SK-N-SH treated with all-trans-retinoic acid at 6 μM for 48 hours (cell line): ENCODE measurements at regions not wholly inside any gene's neighbourhood (a gene's known extent, or its start where the extent isn't known, plus 50 kb on each side); places are given as distances from the start of the nearest gene placed in this dataset.

ENCODE experiments used
- ATAC-seq: fragments of 200-7000 bp; cut with Tn5 transposase; 3 replicates; pipeline ENCODE4 v1.9.1; 2020; ENCODE audit warnings: mild to moderate bottlenecking, moderate library complexity
- ARNTL ChIP-seq: fragments of 450-650 bp; formaldehyde crosslinking; IDR thresholded peaks from 2 replicates; pipeline ENCODE4 v1.5.0; 2020; ENCODE audit warnings: low read depth, mild to moderate bottlenecking, moderate library complexity, borderline replicate concordance
- BACH2 ChIP-seq: fragments of 250-450 bp; sonication (Bioruptor Pico); IDR thresholded peaks from 2 replicates; pipeline ENCODE4 v1.9.0; 2021; ENCODE audit warnings: mild to moderate bottlenecking, borderline replicate concordance
- CSDC2 ChIP-seq: fragments of 250-450 bp; sonication (Bioruptor Pico); IDR thresholded peaks from 2 replicates; pipeline ENCODE4 v1.5.0; 2020; ENCODE audit warnings: mild to moderate bottlenecking, moderate library complexity
- ESRRG ChIP-seq: fragments of 250-450 bp; sonication (Bioruptor Pico); IDR thresholded peaks from 2 replicates; pipeline ENCODE4 v1.6.1; 2021; ENCODE audit warnings: mild to moderate bottlenecking
- GLIS3 ChIP-seq: fragments of 250-450 bp; sonication (Bioruptor Pico); IDR thresholded peaks from 2 replicates; pipeline ENCODE4 v1.5.0; 2020; ENCODE audit warnings: mild to moderate bottlenecking, moderate library complexity
- ISL1 ChIP-seq: fragments of 250-450 bp; sonication (Bioruptor Pico); IDR thresholded peaks from 2 replicates; pipeline ENCODE4 v2.1.2; 2022; ENCODE audit warnings: mild to moderate bottlenecking, moderate library complexity
- OSR1 ChIP-seq: fragments of 250-450 bp; sonication (Bioruptor Pico); IDR thresholded peaks from 2 replicates; pipeline ENCODE4 v1.8.0; 2022; ENCODE audit warnings: moderate library complexity, mild to moderate bottlenecking, inconsistent platforms
- PPARA ChIP-seq: fragments of 250-450 bp; sonication (Bioruptor Pico); IDR thresholded peaks from 2 replicates; pipeline ENCODE4 v1.5.0; 2020; ENCODE audit warnings: mild to moderate bottlenecking, borderline replicate concordance
- RARB ChIP-seq: fragments of 250-450 bp; sonication (Bioruptor Pico); IDR thresholded peaks from 2 replicates; pipeline ENCODE4 v1.8.0; 2021; ENCODE audit warnings: mild to moderate bottlenecking, moderate library complexity
- SNAI2 ChIP-seq: fragments of 250-450 bp; sonication (Bioruptor Pico); IDR thresholded peaks from 2 replicates; pipeline ENCODE4 v1.5.0; 2020; ENCODE audit warnings: mild to moderate bottlenecking, moderate library complexity
- TCF4 ChIP-seq: fragments of 250-450 bp; sonication (Bioruptor Pico); IDR thresholded peaks from 2 replicates; pipeline ENCODE4 v1.8.0; 2021; ENCODE audit warnings: mild to moderate bottlenecking, moderate library complexity, borderline replicate concordance
- TOX ChIP-seq: fragments of 250-450 bp; sonication (Bioruptor Pico); IDR thresholded peaks from 2 replicates; pipeline ENCODE4 v1.8.0; 2021; ENCODE audit warnings: mild to moderate bottlenecking, moderate library complexity, borderline replicate concordance
- ZC3H10 ChIP-seq: fragments of 250-450 bp; sonication (Bioruptor Pico); IDR thresholded peaks from 2 replicates; pipeline ENCODE4 v1.5.1; 2021; ENCODE audit warnings: mild to moderate bottlenecking, moderate library complexity
- ZFP3 ChIP-seq: fragments of 250-450 bp; sonication (Bioruptor Pico); IDR thresholded peaks from 2 replicates; pipeline ENCODE4 v1.5.0; 2020; ENCODE audit warnings: mild to moderate bottlenecking, moderate library complexity
- ZFP30 ChIP-seq: fragments of 450-650 bp; formaldehyde crosslinking; IDR thresholded peaks from 2 replicates; pipeline ENCODE4 v1.5.0; 2022; ENCODE audit warnings: mild to moderate bottlenecking, moderate library complexity
- ZNF565 ChIP-seq: fragments of 450-650 bp; formaldehyde crosslinking; conservative IDR thresholded peaks from 2 replicates; pipeline ENCODE4 v1.5.0; 2020; ENCODE audit warnings: low read depth, mild to moderate bottlenecking, moderate library complexity
- ZNF70 ChIP-seq: fragments of 450-650 bp; formaldehyde crosslinking; IDR thresholded peaks from 2 replicates; pipeline ENCODE4 v1.5.0; 2020; ENCODE audit warnings: mild to moderate bottlenecking, moderate library complexity
- ZNF8 ChIP-seq: fragments of 450-650 bp; formaldehyde crosslinking; IDR thresholded peaks from 2 replicates; pipeline ENCODE4 v1.5.0; 2020; ENCODE audit warnings: mild to moderate bottlenecking, moderate library complexity
- TF ChIP-seq, protein P1 (sequence below): fragments of 250-450 bp; sonication (Bioruptor Pico); IDR thresholded peaks from 2 replicates; pipeline ENCODE4 v1.5.1; 2021; ENCODE audit warnings: mild to moderate bottlenecking, moderate library complexity
- TF ChIP-seq, protein P2 (sequence below): fragments of 250-450 bp; sonication (Bioruptor Pico); IDR thresholded peaks from 2 replicates; pipeline ENCODE4 v1.5.1; 2020; ENCODE audit warnings: low read depth, mild to moderate bottlenecking, moderate library complexity
- TF ChIP-seq, protein P3 (sequence below): fragments of 250-450 bp; sonication (Bioruptor Pico); IDR thresholded peaks from 2 replicates; pipeline ENCODE4 v1.8.0; 2020; ENCODE audit warnings: mild to moderate bottlenecking, moderate library complexity, borderline replicate concordance
- TF ChIP-seq, protein P4 (sequence below): fragments of 250-450 bp; sonication (Bioruptor Pico); IDR thresholded peaks from 2 replicates; pipeline ENCODE4 v1.8.0; 2021; ENCODE audit warnings: low read depth, mild to moderate bottlenecking, moderate library complexity, borderline replicate concordance

DNA sequence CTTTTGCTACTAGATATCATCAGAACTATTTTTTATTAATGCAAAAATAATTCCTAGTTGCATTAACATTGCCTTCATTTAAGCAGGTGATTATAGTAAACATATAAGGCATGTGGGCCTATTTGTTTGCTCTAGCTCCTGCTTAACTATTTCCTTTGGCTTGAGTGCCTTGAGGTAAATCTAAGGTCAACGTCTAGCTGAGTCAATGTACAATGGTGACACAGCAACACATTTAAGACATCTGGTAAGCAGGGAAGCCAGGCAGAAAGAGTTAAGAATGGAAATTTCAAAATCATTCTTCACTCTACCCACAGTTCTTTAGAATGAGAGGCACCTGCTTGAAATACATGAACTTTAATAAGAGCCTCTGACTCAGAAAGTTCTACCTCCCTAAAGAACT is 111.9 kb upstream of the FST start:
- TF ChIP-seq BACH2 (CRISPR knock-in tag) (no peak), ARNTL (CRISPR knock-in tag) (no peak), ZC3H10 (CRISPR knock-in tag) (no peak), OSR1 (CRISPR knock-in tag) (no peak), GLIS3 (CRISPR knock-in tag) (no peak)
- ATAC-seq: no peak

DNA sequence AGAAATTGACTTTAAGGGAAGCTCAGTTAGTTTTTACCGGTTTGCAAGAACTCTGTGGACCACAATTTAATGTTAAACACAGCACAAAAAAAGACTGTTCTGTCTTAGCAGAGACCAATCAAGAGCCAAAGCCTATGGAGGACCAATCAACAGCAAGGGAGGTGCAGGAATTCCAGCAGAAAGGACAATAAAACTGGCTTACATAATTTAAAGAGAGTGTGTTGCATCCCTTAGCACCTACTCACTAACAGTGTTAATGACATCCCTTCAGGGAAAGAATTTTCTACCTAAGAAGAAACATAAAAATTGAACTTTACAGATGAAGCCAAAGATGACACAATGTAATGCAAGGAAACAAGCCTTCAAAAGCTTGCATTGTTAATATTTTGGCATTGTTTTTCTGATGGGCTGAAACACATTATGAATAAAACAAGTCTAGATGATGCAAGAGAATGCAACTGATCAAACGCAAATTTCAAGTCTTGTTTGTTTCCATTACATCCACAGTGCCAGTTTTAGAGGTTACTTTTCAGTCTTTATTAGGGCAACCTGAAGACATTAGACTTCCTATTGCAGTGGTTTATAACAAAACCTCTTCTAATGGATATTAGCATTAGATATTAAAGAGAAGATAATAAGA is 111.3 kb upstream of the FST start:
- no peak for ATAC-seq
- TF ChIP-seq, protein P1, sequence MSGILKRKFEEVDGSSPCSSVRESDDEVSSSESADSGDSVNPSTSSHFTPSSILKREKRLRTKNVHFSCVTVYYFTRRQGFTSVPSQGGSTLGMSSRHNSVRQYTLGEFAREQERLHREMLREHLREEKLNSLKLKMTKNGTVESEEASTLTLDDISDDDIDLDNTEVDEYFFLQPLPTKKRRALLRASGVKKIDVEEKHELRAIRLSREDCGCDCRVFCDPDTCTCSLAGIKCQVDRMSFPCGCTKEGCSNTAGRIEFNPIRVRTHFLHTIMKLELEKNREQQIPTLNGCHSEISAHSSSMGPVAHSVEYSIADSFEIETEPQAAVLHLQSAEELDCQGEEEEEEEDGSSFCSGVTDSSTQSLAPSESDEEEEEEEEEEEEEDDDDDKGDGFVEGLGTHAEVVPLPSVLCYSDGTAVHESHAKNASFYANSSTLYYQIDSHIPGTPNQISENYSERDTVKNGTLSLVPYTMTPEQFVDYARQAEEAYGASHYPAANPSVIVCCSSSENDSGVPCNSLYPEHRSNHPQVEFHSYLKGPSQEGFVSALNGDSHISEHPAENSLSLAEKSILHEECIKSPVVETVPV: no peak
- no peak for TF ChIP-seq TOX (CRISPR knock-in tag)
- TF ChIP-seq, all 23 proteins: peak for 0

DNA sequence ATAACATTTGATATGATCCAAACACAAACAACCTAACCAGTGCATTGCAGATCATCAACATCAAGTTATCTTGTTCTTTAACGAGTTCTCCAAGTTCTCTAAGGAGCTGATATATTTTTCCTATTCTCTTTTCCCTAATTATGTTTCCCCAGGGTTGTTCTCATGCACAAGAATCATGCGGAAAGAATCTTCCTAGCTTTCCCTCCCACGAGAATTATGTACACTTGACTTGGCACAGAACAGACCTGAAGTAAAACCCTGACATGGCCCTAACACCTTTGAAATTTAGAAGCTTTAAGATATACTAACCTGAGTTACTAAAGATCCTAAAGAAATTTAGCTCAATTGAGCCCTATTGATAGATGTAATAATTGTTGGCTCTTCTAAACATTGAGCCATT is 110.7 kb upstream of the FST start:
- ATAC-seq: no peak
- TF ChIP-seq, protein P2, sequence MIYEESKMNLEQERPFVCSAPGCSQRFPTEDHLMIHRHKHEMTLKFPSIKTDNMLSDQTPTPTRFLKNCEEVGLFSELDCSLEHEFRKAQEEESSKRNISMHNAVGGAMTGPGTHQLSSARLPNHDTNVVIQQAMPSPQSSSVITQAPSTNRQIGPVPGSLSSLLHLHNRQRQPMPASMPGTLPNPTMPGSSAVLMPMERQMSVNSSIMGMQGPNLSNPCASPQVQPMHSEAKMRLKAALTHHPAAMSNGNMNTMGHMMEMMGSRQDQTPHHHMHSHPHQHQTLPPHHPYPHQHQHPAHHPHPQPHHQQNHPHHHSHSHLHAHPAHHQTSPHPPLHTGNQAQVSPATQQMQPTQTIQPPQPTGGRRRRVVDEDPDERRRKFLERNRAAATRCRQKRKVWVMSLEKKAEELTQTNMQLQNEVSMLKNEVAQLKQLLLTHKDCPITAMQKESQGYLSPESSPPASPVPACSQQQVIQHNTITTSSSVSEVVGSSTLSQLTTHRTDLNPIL (CRISPR knock-in tag): no peak
- TF ChIP-seq TCF4 (CRISPR knock-in tag) (no peak), RARB (no peak), CSDC2 (CRISPR knock-in tag) (no peak), ZNF8 (no peak), ZFP3 (CRISPR knock-in tag) (no peak), BACH2 (CRISPR knock-in tag) (no peak), ZC3H10 (CRISPR knock-in tag) (no peak), GLIS3 (CRISPR knock-in tag) (no peak), ISL1 (CRISPR knock-in tag) (no peak), ZFP30 (no peak), ZNF565 (CRISPR knock-in tag) (no peak)
- TF ChIP-seq, protein P3, sequence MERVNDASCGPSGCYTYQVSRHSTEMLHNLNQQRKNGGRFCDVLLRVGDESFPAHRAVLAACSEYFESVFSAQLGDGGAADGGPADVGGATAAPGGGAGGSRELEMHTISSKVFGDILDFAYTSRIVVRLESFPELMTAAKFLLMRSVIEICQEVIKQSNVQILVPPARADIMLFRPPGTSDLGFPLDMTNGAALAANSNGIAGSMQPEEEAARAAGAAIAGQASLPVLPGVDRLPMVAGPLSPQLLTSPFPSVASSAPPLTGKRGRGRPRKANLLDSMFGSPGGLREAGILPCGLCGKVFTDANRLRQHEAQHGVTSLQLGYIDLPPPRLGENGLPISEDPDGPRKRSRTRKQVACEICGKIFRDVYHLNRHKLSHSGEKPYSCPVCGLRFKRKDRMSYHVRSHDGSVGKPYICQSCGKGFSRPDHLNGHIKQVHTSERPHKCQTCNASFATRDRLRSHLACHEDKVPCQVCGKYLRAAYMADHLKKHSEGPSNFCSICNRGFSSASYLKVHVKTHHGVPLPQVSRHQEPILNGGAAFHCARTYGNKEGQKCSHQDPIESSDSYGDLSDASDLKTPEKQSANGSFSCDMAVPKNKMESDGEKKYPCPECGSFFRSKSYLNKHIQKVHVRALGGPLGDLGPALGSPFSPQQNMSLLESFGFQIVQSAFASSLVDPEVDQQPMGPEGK: no peak
- TF ChIP-seq, protein P4, sequence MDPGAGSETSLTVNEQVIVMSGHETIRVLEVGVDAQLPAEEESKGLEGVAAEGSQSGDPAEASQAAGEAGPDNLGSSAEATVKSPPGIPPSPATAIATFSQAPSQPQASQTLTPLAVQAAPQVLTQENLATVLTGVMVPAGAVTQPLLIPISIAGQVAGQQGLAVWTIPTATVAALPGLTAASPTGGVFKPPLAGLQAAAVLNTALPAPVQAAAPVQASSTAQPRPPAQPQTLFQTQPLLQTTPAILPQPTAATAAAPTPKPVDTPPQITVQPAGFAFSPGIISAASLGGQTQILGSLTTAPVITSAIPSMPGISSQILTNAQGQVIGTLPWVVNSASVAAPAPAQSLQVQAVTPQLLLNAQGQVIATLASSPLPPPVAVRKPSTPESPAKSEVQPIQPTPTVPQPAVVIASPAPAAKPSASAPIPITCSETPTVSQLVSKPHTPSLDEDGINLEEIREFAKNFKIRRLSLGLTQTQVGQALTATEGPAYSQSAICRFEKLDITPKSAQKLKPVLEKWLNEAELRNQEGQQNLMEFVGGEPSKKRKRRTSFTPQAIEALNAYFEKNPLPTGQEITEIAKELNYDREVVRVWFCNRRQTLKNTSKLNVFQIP (CRISPR knock-in tag): no peak
- TF ChIP-seq, protein P1: no peak
- TF ChIP-seq, all 23 proteins: peak for 0

DNA sequence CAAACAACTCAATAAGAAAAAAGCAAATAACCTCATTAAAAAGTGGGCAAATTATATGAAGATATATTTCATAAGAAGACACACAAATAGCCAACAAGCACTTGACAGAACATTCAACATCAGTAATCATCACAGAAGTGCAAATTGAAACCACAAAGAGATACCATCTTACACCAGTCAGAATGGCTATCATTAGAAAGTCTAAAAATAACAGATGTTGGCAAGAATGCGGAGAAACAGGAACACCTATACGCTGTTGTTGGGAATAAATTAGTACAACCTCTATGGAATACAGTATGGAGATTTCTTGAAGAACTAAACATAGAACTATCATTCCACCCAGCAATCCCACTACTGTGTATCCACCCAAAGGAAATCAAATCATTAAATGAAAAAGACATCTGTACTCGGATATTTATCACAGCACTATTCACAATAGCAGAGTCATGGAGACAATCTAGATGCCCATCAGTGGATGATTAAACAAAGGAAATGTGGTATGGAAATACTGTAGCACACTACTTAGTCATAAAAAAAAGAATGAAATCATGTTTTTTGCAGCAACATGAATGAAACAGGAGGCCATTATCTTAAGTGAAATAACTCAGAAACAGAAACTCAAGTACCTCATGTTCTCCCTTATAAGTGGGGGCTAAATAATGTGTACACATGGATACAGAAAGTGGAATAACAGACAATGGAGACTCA is 106.8 kb upstream of the FST start:
- TF ChIP-seq RARB: no peak
- TF ChIP-seq ISL1 (CRISPR knock-in tag): no peak
- no peak for TF ChIP-seq TOX (CRISPR knock-in tag)
- TF ChIP-seq PPARA: no peak
- TF ChIP-seq TCF4 (CRISPR knock-in tag): no peak
- no peak for TF ChIP-seq SNAI2 (CRISPR knock-in tag)
- TF ChIP-seq, protein P1: no peak
- no peak for TF ChIP-seq BACH2 (CRISPR knock-in tag)
- TF ChIP-seq ZNF70 (CRISPR knock-in tag): no peak
- no peak for TF ChIP-seq ZC3H10 (CRISPR knock-in tag)
- TF ChIP-seq, protein P3: no peak
- TF ChIP-seq ESRRG (CRISPR knock-in tag): no peak
- no peak for TF ChIP-seq GLIS3 (CRISPR knock-in tag)
- no peak for TF ChIP-seq ZFP3 (CRISPR knock-in tag)
- no peak for TF ChIP-seq ARNTL (CRISPR knock-in tag)
- ATAC-seq: peak; percentile 81
